Activated T-helper 9 cell treated with anti-CD3 and anti-CD28 coated beads, Interleukin-2, amount 50 U/mL, for 16 hours (primary cell): ENCODE measurements at regions not wholly inside any gene's neighbourhood (a gene's known extent, or its start where the extent isn't known, plus 50 kb on each side); places are given as distances from the start of the nearest gene placed in this dataset.

ENCODE experiments used
- DNase-seq: peaks from one replicate; pipeline ENCODE4 v3.0.0-alpha.2; 2020; ENCODE audit warnings: low read depth

DNA sequence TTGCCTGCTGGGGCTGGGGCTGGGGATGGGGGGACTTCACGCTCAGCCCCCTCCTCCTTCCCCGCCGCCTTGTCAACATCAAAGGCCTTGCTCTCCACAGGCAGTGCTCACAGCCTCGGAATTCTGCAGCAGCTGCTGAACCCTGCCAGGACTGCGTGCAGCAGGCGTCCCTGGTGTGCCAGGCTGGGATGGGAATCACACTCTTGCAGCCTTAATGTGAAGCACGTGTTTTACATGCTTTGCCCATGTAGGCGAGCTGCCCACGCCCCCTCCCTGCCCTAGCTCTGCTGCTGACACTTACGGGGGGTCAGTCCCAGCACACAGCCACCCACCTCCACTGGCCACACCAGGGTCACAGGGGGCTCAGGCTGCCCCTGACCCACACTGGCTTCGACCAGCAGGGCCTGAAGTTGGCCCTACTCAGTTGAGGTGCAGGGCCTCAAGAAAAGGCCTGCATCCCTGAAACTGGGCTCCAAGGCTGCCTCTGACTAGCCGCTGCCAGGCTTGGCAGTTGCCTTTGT lies 276.2 kb upstream of the RTL1 start:
- no peak for DNase-seq

DNA sequence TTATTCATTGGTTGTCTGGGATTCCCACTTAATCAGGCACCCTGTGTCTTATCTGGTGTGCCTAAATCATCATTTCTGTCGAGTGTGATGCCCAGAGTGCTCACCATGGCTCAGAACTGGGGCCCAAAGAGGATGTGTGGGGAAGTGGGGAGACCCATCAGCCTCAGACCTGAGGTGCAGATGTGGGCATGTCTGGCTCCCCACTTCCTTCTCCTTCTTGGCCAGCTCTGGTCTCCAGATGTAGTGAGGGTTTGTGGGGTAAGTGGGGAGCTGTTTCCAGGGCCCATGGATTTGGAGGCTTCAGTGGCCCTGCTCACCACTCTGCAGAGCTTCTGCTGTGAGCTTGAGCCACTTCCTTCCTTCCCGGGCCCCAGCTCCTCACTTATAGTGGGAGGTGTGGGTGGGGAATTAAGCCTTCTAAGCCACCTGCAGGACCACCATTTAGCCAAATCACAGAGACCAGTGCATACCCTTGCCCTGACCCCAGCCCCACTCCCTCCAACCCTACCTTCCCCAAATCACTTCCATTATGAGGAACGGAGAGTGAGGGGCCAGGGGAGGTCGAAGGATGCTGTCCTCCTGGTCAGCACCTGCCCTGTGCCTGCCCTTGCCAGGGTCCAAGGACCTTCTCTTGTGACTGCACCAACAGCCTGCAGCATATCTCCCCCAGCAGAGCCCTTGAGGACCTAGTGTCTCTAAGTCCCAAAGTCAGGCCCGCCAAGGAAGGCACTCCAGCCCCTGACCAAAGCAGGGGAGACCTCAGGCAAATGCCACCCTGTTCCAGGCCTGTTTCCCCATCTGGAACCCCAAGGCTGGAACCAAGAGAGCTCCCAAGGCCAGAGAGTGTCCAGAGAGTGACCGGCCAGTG lies 278.2 kb upstream of the RTL1 start:
- DNase-seq, result no peak

- DNase-seq, result no peak
Observed at GRCh38 chr14:101182476-101182875, 279.0 kb upstream of the RTL1 start.

- DNase-seq, result no peak
Observed at GRCh38 chr14:101183376-101184103, 280.0 kb upstream of the RTL1 start.

DNA sequence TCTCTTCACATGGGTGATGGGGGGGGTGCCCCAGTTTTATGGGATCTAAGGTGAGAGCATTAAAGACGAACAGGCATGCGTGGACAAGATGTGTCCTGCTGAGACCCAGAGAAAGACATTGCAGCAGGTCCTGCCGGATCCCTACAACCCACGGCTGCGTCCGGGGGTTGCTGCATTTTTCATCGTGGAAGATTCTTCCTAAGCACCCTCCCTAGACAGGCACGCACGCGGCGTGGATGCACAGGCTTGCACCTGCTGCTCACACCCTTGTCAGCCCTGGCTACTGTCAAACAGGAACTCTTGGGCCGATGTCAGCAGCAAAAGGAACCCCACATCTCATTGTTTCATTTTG lies 280.6 kb upstream of the RTL1 start:
- no peak for DNase-seq

- no peak for DNase-seq
Observed at GRCh38 chr14:101184572-101184971, 281.1 kb upstream of the RTL1 start.

GRCh38 chr14:101185073-101185835 lies 281.7 kb upstream of the RTL1 start:
- no peak for DNase-seq

DNA sequence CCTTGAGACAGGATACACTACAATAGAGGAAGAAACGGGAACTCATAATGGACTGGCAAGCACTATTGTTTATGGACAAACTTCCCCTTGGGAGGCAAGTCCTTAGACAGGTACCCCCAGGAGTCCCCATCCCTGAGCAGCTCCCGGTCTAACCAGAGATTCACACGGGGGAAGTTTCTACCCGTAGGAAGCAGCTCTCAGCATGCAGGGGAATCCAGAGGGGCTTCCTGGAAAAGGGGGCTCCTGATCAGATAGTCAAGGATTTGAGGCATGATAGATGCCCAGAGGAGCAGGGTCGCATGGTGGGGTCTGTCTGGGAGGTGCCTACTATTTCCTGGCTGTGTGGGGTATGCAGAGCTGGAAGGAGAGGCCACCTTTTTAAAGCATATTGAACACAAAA lies 282.4 kb upstream of the RTL1 start:
- DNase-seq, result no peak

- DNase-seq, result no peak
Observed at GRCh38 chr14:101186544-101186943, 283.0 kb upstream of the RTL1 start.

- DNase-seq, result no peak
Observed at GRCh38 chr14:101186992-101187815, 283.7 kb upstream of the RTL1 start.

DNA sequence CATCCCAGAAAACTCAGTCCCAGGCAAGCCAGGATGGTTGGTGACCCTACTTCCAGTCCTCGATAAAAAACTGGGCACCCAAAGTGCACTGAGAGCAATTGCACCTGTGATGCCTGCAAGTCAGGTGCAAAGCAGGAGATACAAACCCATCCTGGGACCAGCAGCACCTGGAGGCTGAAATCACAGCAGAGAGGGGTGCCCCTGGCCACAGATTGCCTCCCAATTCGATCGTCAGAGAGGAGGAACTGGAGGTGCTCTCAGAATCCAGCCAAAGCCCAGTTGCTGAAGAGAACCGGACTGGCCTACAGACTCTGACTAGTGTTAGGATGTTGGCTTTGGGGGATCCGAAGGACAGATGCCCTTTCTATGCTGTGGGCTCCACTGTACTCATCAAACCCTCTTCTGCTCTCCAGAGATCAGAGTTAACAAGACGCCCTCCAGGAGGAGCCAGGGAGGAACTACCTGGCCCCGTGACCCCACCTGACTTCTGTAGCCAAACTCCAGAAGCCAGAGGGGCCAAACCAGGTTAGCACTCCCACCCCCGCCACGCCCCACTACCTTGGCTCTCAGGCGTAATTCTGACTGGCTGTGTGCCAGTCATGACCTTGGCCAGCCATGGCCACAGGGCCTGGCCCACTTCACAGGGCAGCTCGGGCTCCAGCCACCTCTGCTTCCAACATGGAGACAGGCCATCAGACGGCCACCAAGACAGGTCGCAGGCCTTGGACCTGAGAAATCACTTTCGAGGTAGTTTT lies 284.5 kb upstream of the RTL1 start:
- no peak for DNase-seq

DNA sequence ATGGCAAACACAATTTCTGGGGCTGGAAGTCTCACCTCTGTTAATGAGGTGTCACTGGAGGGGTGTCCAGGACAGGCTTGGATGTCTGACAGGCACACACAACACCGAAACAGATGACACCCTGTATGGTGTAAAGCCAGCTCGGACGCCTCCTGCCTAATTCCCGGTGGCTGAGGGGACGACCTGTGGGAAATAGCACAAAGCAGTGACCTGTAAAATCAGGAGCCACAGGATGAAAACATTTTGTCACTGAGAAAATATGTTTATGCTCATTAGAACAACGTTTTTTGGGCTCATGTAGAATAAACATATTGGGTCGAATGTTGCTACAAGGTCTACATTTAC lies 285.0 kb upstream of the RTL1 start:
- no peak for DNase-seq

GRCh38 chr14:101189266-101189665 lies 285.7 kb upstream of the RTL1 start:
- no peak for DNase-seq

- DNase-seq, result no peak
Observed at GRCh38 chr14:101189962-101190560, 286.5 kb upstream of the RTL1 start.

GRCh38 chr14:101191101-101191720 lies 287.7 kb upstream of the RTL1 start:
- no peak for DNase-seq

DNA sequence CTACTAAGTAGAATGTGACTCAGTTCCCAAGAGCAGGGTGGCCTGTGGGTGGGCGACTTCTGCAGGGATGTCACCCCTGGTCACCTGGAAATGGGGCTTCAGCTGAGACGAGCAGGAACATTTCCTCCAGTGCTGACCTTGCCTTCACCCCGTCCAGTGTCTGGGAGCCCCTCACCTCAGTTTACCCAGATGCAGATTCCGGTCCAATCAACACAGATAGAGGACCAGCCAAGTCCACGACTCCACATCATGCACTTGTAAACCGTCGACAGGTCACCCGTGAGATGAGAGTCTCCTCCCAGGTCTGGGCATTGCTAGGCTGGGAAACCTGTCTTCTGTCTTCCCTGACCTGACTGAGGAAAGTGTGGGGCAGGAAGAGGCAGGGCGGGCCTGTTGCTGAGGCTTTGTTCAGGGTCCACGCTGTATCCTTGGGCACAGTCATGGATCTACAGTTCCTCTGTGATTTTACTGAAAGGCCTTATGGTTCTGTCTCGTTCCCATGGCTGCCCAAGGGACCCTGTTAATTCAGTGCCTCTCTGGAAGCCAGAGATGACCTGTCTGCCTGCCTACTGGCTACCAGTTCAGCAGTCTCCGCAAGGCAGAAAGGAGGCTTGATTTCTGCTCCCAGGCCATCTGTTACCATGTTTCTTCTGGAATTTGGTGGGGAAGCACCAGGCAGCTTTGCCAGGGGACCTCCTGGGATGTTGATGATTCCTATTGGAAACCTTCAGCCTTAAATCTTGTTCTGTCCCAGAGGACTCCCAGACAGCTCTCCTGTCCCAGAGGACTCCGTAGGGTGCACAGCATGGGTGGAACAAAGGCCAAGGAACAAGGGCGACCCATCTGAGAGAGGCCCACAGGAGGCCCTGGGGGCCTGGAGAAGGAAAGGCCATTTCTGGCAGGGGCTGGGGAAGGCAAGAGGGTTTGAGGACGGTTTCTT lies 288.5 kb upstream of the RTL1 start:
- DNase-seq, result no peak

DNA sequence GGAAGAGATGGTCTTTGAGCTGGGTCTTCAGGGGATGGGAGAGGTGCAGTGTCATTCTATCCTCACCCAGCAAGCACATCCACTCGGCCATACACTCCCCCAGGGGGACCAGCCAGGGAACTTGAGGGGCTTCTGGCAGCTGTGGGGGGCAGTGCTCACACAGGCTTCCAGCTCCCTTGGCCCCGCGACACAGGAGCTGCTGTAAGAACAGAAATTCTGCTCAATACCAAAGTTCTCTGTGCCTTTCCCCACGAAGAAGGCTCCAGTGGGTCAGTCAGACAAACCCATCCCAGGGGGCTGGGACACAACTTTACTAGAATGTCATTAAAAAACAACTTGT lies 289.1 kb upstream of the RTL1 start:
- DNase-seq, result no peak

DNA sequence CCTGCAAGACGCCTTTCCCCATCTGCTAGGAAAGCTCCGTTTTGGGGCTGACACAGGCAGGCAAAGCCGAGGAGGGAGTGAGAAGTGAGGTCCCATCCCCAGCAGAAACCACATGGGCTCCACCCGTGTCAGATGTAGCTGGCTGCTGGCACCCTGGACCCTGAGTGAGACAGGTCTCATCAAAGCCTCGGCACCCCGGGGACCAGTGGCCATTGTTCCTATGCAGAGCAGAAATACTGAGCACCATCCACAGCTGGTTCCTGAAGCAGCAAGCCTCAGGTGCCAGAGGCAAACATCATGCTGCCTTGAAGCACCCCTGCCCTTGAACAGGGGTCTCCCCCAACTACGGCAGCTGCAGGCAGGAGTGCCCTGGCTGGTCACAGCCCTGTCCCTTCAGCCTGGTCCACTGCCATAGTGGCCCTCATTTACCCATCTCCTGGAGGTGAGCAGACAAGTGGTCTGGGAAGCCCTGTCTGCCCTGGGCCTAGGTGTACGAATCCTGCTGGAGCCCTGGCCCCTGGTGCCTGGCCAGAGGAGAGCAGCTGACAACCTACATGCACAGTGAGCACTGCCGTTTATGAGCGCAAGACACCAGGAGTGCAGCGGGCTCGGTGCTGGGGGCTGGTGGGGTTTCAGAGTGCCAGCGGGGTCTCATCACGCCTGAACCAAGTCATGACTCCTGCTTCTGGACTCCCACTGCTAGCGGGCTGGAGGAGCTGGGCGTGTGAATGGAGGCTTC lies 289.8 kb upstream of the RTL1 start:
- no peak for DNase-seq
